GM21717 (cell line): ENCODE measurements at regions not wholly inside any gene's neighbourhood (a gene's known extent, or its start where the extent isn't known, plus 50 kb on each side); places are given as distances from the start of the nearest gene placed in this dataset.
A peak's percentile ranks its signal among the peaks of the same experiment; 100 is the strongest.

Experiments
- ATAC-seq: cut with Tn5 transposase; IDR thresholded peaks from one replicate; pipeline ENCODE4 v1.9.1; 2021; ENCODE audit warnings: mild to moderate bottlenecking, moderate library complexity; ENCODE audit not compliant: unreplicated experiment

- ATAC-seq: no peak
Measured at GRCh38 chrX:38886112-38886511, 84.9 kb downstream of the MID1IP1 start.

- ATAC-seq: no peak
Measured at GRCh38 chrX:38887222-38887621, 86.0 kb downstream of the MID1IP1 start.

DNA sequence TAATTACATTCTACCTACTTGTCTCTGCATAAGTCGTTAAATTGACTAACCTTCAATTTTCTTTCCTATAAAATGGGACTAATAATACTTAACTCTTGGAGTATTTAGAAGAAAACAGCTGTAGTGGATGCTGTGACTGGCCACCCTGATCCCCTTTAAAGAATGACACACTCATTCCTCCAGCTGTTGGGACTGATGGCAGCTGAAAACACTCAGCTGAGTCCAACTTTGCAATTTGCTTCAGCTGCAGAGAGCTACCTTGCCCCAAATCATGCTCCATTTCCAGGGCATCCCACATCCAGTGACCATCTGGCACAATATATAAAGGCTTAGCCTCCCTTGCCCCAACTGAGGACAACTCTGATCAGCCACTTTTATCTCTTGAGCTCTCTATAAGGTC lies 89.1 kb downstream of the MID1IP1 start:
- no peak for ATAC-seq

DNA sequence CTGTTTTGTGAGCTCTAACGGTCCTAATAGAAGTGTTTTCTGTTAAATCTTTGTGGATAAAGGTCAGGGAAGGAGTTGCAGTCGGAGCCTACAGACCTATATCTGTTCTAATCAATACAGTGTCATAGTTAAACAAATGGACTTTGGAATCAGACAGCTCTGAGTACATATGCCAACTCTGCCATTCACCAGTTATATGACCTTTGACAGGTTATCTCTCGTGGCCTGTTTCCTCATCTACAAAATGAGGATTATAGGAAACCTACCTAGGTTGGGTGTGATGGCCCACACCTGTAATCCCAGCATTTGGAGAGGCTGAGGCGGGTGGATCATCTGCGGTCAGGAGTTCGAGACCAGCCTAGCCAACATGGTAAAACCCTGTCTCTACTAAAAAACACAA lies 89.7 kb downstream of the MID1IP1 start:
- ATAC-seq: no peak

DNA sequence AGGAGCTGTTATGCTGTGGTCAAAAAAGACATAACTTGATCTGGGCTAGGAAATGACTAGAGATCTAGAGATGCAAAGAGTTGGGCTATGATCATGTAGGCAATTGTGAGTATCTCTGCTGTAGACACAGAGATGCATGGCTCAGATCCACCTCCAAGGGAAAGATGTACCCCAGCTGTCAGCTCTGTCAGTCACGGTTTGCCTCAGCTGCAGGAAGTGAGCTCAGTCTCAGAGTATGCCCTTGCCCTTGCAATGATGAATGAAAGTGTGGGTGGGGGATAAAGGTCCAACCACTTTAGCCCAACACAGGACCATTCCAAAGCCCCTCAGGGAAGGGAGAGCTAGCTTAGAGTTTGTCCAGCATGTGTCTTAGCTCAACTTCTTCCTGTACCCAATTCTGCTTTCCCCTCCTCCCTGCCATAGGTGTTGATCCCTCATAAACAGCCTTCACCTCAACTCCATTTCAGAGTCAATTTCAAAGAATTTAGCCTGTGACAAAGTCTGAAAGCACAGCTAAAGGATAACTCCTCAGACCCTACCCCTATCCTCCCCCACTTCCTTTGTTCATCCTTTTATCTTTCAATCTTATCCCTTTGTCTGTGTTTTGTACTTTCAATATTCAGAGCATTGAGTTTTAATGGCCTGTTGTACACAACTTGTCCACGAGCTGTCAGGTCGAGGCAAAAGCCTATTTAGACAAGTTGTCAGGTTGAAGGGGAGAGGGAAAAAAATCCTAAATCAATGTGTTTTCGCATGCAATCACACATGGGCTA lies 90.6 kb downstream of the MID1IP1 start:
- ATAC-seq: peak; percentile 90

GRCh38 chrX:38893441-38893840 lies 92.2 kb downstream of the MID1IP1 start:
- ATAC-seq: no peak

GRCh38 chrX:38895775-38896174 lies 94.5 kb downstream of the MID1IP1 start:
- ATAC-seq: no peak

DNA sequence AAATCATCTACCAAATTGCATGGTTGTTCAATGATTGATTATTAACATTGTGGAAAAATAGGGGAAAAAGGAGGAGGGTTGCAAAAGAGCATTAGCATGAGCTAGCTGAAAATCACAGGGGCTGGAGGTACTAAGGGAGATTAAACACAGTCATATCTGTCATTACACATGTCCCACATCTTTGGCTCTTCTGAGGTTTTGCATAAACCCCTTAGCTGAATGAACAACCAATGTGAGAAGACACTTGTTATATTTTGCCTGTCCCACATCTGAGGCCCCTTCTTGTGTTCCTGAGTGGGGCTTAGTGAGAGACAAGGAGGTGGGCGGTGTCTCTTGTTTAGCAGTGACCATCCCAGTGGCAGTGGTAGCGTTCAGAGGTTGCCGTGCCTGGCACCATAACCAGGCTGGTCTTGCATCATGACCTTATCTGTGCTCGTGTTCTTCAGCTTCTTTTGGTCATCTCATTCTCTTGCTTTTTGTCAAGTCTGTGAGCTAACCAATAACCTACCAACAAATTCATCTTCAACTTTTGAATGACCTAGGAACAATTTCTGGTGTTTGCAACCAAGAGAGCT lies 95.6 kb downstream of the MID1IP1 start:
- ATAC-seq: no peak

GRCh38 chrX:38898261-38898660 lies 97.0 kb downstream of the MID1IP1 start:
- ATAC-seq: no peak

DNA sequence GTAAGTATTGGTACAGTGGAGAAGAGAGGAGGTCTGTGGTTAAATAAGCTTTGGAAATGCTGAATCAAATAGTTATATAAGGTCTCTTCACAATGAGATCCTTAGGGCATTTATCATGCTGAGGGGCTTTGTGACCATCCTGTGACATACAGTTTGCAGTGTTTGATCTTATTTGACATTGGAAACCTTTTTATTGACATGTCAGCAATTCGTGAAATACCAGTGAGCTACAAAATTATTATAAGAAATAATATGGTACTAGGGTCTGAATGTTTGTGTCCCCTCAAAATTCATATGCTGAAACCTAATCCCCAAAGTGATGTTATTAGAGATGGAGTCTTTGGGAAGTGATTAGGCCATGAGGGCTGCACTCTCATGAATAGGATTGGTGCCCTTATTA lies 98.4 kb downstream of the MID1IP1 start:
- ATAC-seq: no peak

DNA sequence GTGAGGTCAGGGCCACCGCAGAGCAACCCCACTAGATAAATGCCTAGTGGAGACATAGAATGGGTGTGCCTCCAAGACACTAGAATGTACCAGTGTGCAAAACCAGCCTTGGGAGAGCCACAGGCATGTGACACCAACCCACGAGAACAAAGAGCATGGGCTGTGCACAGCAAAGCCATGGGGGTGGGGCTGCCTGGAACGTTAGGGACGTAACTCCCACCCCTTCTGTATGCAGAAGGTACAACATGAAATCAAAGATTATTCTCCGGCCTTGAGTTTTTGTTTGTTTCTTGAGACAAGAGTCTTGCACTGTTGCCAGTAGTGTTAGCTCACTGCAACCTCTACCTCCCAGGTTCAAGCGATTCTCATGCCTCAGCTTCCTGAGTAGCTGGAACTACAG lies 99.5 kb downstream of the MID1IP1 start:
- ATAC-seq: no peak

DNA sequence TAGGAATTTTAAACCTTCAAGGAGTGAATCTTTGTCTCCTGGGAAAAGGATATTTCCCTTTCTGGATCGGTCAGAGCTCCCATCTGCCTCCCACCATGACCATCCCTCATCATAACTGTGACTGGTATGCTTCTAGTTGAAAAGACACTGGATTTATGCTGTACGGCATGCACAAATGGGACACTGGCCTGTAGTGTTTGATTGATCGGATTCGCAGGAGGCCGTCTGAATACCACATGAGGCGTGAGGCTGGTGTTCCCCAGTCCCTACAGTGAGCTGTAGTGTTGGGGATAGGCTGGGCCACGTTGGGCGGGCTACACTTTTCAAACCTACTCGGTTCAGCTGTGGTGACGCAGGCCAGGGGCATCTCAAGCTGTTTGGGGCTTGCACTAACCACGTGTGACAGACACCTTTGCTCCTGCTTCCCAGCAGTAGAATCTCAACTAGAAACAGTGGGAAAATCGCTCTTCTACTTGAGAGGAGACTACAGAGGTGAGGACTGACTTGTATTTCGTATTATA lies 101.8 kb downstream of the MID1IP1 start:
- no peak for ATAC-seq

- no peak for ATAC-seq
Measured at GRCh38 chrX:38916801-38917200, 115.5 kb downstream of the MID1IP1 start.

GRCh38 chrX:38917954-38918353 lies 116.7 kb downstream of the MID1IP1 start:
- no peak for ATAC-seq

DNA sequence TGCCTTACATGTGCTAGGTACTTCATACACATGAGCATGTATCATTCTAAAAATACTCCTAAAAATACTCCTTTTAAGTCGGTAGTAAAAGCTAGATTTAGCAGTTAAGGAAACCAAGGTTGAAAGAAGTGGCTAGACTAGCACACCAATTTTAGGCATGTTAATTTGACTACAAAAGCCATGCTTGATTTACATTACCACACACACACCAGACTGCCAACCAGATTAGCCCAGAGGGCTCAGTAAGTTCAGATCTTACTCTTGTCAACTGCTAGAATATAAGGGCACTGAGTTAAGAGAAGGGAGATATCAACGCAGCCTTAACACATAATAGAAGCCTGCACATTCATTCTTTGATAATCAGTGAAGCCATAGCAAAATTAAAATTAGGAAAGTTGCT lies 117.9 kb downstream of the MID1IP1 start:
- no peak for ATAC-seq

DNA sequence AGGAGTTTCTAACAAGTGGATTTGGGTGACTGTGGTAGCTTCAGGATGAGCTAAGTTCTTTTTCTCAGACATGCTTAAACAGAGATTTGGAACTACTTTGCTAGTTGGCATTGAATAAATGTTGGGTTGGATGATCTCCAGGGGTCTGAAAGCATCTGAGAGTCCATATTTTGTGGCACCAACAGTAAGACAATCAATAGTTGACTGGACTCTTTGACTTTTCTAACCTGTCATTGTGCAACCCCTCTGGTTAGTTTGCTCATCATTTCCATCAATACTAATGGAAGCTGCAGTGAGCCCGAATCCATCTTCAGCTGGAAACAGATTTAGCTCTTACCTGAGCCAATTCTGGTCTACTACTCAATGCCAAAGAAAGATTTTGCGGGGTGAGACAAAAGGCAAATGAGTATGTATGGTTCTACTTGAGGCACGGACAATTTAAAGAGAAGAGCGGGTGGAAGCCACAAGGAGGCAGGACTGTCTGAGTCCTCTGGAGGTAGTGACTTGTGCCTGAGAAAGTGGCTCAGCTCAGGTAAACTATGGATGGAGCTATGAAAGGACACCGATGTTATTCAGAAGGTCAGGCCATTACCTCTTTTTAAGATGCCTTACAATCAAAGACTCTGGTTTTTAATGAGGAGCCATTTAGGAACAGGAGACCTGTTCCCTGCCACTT lies 118.7 kb downstream of the MID1IP1 start:
- ATAC-seq: no peak

DNA sequence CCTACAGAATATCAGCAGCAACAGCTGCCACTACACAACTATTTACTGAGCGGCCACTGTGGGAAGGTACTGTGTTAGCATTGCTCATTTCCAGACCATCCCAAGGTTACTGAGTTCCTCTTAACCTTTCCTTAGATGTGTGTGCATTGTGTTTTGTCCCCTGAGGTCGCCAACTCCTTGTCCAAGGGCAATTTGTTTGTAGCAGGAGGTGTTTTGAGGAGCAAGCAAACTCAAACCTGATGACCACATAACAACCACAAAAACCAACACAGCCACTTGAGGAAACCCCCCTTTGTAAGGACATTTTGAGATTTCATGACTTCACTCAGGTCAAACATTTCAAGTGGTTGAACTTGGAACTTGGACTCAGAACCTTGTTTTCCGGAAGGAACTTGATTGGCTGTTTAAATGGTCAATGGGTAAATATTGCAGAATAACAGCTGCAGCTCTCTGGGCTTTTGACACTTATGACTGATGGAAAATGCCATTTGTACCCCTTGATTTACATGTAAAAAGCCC lies 122.3 kb downstream of the MID1IP1 start:
- no peak for ATAC-seq

GRCh38 chrX:38927592-38927991 lies 126.3 kb downstream of the MID1IP1 start:
- no peak for ATAC-seq

GRCh38 chrX:38929966-38930421 lies 128.7 kb downstream of the MID1IP1 start:
- ATAC-seq: no peak

DNA sequence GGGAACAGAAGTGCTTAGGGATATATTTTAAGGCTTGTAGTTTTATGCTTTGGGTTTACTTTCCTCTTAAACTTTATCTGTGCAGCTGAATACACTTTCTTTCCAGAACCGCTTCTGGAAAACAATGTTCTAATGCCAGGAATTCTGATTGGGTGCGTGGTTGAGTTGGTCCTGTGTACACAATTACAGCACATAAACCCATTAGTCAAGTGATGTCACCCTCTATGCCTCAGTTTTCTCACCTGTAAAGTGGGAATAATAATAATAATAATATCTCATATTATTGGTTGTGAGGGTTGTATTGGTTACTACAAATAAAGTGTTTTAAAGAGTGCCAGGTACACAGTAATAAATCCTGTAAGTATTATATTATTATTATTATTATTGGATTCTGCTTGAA lies 129.2 kb downstream of the MID1IP1 start:
- no peak for ATAC-seq

GRCh38 chrX:38935561-38935960 lies 134.3 kb downstream of the MID1IP1 start:
- peak; percentile 63 for ATAC-seq

GRCh38 chrX:38937400-38937799 lies 136.1 kb downstream of the MID1IP1 start:
- ATAC-seq: no peak
